Body of pancreas (tissue), 4 donors: ENCODE measurements at regions not wholly inside any gene's neighbourhood (a gene's known extent, or its start where the extent isn't known, plus 50 kb on each side); places are given as distances from the start of the nearest gene placed in this dataset.

Experiments used
- CTCF ChIP-seq, 7 experiments: fragments of 450-650 bp in 4 of 7; fragments of 200-600 bp in 3 of 7; sonication (generic) in 3 of 7; IDR thresholded peaks; one replicate each; pipeline ENCODE4 v1.5.1; 2016 to 2019; ENCODE audit warnings: antibody characterized with exemption in 7 of 7
- POLR2A ChIP-seq, 3 donors: fragments of 450-650 bp; IDR thresholded peaks; one replicate each; pipeline ENCODE4 v1.6.1; 2016; ENCODE audit warnings: antibody characterized with exemption in 3 of 3, mild to moderate bottlenecking in 2 of 3

- no peak for TF ChIP-seq POLR2A (IDR thresholded peaks at IDR 0.05)
- TF ChIP-seq CTCF (IDR thresholded peaks at IDR 0.05): no peak
Measured at GRCh38 chr18:73212442-73212841, 344.7 kb upstream of the NETO1 start.
